Spleen (tissue), 7 donors: ENCODE measurements at regions not wholly inside any gene's neighbourhood (a gene's known extent, or its start where the extent isn't known, plus 50 kb on each side); places are given as distances from the start of the nearest gene placed in this dataset.

Source experiments
- POLR2A ChIP-seq, 3 donors: fragments of 450-650 bp; IDR thresholded peaks; one replicate each; pipeline ENCODE4 v1.5.1; 2017; ENCODE audit warnings: antibody characterized with exemption in 3 of 3, mild to moderate bottlenecking in 1 of 3
- TF ChIP-seq, protein P1 (sequence below), 11 experiments: fragments of 200-600 bp in 7 of 11; fragments of 450-650 bp in 4 of 11; sonication (generic) in 4 of 11; IDR thresholded peaks in 8 of 11; conservative IDR thresholded peaks in 3 of 11; 1 replicate in 7 of 11; 2 replicates in 4 of 11; pipeline versions ENCODE4 v1.4.0 to v1.8.0; 2016 to 2021; ENCODE audit warnings: antibody characterized with exemption in 11 of 11, inconsistent platforms in 4 of 11, mild to moderate bottlenecking in 1 of 11
- donor health status: DM: no; HTN: no; CAD: no; lungs with moderate emphysema.
- donor health status: DM: no; HTN: no; CAD: no.
- donor health status: DM: no; HTN: no; CAD: no.

DNA sequence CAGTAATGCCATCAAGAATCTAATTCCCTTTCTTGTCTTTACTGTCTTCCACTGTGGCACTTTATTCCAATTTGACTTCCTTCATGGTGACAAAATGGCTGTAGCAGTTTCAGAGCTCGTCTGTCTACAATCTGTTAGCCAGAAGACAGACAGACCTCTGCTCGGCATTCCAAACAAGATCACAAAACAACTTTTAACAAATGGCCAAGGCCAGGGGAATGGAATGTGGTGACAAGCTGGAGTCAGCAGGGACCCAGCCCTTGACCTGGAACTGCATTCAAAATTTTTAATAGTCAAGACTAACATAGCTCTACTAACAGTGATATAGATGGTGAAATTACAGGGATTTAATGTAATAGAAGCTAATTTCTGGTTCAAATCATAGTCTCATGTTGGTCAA, 637.2 kb downstream of the ETS1 start:
- no peak for TF ChIP-seq POLR2A (IDR thresholded peaks at IDR 0.05)
- TF ChIP-seq, protein P1, sequence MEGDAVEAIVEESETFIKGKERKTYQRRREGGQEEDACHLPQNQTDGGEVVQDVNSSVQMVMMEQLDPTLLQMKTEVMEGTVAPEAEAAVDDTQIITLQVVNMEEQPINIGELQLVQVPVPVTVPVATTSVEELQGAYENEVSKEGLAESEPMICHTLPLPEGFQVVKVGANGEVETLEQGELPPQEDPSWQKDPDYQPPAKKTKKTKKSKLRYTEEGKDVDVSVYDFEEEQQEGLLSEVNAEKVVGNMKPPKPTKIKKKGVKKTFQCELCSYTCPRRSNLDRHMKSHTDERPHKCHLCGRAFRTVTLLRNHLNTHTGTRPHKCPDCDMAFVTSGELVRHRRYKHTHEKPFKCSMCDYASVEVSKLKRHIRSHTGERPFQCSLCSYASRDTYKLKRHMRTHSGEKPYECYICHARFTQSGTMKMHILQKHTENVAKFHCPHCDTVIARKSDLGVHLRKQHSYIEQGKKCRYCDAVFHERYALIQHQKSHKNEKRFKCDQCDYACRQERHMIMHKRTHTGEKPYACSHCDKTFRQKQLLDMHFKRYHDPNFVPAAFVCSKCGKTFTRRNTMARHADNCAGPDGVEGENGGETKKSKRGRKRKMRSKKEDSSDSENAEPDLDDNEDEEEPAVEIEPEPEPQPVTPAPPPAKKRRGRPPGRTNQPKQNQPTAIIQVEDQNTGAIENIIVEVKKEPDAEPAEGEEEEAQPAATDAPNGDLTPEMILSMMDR (IDR thresholded peaks at IDR 0.05 in 8 of 11, conservative IDR thresholded peaks at IDR 0.05 in 3 of 11), result no peak
